ENCODE measurements at regions not wholly inside any gene's neighbourhood (a gene's known extent, or its start where the extent isn't known, plus 50 kb on each side); places are given as distances from the start of the nearest gene placed in this dataset.

- no peak for TF ChIP-seq ZNF318 (CRISPR knock-in tag; IDR thresholded peaks at IDR 0.05)
- TF ChIP-seq FOSL2 (CRISPR knock-in tag; IDR thresholded peaks at IDR 0.05) = 0 out of 2 replicates have a peak, but pooled peaks have one; percentile 15
- no peak for TF ChIP-seq RAD21 (CRISPR knock-in tag; IDR thresholded peaks at IDR 0.05)
- TF ChIP-seq ZNF432 (CRISPR knock-in tag; IDR thresholded peaks at IDR 0.05; ENCODE audit: borderline replicate concordance) = no peak
- TF ChIP-seq, protein P1, sequence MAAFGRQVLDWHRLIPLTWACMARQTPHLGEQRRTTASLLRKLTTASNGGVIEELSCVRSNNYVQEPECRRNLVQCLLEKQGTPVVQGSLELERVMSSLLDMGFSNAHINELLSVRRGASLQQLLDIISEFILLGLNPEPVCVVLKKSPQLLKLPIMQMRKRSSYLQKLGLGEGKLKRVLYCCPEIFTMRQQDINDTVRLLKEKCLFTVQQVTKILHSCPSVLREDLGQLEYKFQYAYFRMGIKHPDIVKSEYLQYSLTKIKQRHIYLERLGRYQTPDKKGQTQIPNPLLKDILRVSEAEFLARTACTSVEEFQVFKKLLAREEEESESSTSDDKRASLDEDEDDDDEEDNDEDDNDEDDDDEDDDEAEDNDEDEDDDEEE (CRISPR knock-in tag; IDR thresholded peaks at IDR 0.05) = no peak
- TF ChIP-seq, protein P2, sequence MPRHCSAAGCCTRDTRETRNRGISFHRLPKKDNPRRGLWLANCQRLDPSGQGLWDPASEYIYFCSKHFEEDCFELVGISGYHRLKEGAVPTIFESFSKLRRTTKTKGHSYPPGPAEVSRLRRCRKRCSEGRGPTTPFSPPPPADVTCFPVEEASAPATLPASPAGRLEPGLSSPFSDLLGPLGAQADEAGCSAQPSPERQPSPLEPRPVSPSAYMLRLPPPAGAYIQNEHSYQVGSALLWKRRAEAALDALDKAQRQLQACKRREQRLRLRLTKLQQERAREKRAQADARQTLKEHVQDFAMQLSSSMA (CRISPR knock-in tag; IDR thresholded peaks at IDR 0.05) = no peak
- TF ChIP-seq SOX5 (CRISPR knock-in tag; IDR thresholded peaks at IDR 0.05; ENCODE audit: borderline replicate concordance) = no peak
- TF ChIP-seq NR0B2 (CRISPR knock-in tag; IDR thresholded peaks at IDR 0.05) = no peak
- TF ChIP-seq, protein P3, sequence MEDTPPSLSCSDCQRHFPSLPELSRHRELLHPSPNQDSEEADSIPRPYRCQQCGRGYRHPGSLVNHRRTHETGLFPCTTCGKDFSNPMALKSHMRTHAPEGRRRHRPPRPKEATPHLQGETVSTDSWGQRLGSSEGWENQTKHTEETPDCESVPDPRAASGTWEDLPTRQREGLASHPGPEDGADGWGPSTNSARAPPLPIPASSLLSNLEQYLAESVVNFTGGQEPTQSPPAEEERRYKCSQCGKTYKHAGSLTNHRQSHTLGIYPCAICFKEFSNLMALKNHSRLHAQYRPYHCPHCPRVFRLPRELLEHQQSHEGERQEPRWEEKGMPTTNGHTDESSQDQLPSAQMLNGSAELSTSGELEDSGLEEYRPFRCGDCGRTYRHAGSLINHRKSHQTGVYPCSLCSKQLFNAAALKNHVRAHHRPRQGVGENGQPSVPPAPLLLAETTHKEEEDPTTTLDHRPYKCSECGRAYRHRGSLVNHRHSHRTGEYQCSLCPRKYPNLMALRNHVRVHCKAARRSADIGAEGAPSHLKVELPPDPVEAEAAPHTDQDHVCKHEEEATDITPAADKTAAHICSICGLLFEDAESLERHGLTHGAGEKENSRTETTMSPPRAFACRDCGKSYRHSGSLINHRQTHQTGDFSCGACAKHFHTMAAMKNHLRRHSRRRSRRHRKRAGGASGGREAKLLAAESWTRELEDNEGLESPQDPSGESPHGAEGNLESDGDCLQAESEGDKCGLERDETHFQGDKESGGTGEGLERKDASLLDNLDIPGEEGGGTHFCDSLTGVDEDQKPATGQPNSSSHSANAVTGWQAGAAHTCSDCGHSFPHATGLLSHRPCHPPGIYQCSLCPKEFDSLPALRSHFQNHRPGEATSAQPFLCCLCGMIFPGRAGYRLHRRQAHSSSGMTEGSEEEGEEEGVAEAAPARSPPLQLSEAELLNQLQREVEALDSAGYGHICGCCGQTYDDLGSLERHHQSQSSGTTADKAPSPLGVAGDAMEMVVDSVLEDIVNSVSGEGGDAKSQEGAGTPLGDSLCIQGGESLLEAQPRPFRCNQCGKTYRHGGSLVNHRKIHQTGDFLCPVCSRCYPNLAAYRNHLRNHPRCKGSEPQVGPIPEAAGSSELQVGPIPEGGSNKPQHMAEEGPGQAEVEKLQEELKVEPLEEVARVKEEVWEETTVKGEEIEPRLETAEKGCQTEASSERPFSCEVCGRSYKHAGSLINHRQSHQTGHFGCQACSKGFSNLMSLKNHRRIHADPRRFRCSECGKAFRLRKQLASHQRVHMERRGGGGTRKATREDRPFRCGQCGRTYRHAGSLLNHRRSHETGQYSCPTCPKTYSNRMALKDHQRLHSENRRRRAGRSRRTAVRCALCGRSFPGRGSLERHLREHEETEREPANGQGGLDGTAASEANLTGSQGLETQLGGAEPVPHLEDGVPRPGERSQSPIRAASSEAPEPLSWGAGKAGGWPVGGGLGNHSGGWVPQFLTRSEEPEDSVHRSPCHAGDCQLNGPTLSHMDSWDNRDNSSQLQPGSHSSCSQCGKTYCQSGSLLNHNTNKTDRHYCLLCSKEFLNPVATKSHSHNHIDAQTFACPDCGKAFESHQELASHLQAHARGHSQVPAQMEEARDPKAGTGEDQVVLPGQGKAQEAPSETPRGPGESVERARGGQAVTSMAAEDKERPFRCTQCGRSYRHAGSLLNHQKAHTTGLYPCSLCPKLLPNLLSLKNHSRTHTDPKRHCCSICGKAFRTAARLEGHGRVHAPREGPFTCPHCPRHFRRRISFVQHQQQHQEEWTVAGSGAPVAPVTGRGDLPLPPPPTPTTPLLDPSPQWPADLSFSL (CRISPR knock-in tag; IDR thresholded peaks at IDR 0.05) = no peak
- no peak for TF ChIP-seq REXO4 (CRISPR knock-in tag; IDR thresholded peaks at IDR 0.05; ENCODE audit: borderline replicate concordance)
- 0 out of 2 replicates have a peak, but pooled peaks have one; percentile 17 for TF ChIP-seq STAG1 (CRISPR knock-in tag; IDR thresholded peaks at IDR 0.05)
Observed at GRCh38 chrX:65871671-65872311, 168.1 kb downstream of the VSIG4 start (continued).

Data from HepG2 (cell line).